B cell (primary cell): ENCODE measurements at regions not wholly inside any gene's neighbourhood (a gene's known extent, or its start where the extent isn't known, plus 50 kb on each side); places are given as distances from the start of the nearest gene placed in this dataset.

Source experiments
- ATAC-seq: fragments of 200-7000 bp; cut with Tn5 transposase; one replicate; pipeline ENCODE4 v1.10.0; 2021; ENCODE audit warnings: low read depth, mild to moderate bottlenecking, moderate number of reproducible peaks, moderate library complexity
- CTCF ChIA-PET: fragments of 350-600 bp; sonication (Branson Sonifier 250); formaldehyde crosslinking; loops from one replicate; lab custom pipeline; 2021; ENCODE audit warnings: antibody characterized with exemption, inconsistent platforms; lab: Charles Lee
- POLR2A ChIA-PET: fragments of 350-600 bp; sonication (Branson Sonifier 250); formaldehyde crosslinking; loops from one replicate; lab custom pipeline; 2021; ENCODE audit warnings: antibody characterized with exemption; lab: Charles Lee
- DNase-seq: peaks from one replicate; pipeline ENCODE4 v3.0.0; 2013
- H2AFZ ChIP-seq: 2 replicates; pipeline ENCODE4 v1.6.1; 2012; ENCODE audit warnings: mild to moderate bottlenecking, low read depth, low read length; ENCODE audit not compliant: insufficient read depth, poor library complexity, severe bottlenecking
- H3K27ac ChIP-seq, 2 donors: 1 replicate in 1 of 2; 2 replicates in 1 of 2; pipeline ENCODE4 v1.5.1; 2012 to 2013; ENCODE audit warnings: low read length in 2 of 2, mild to moderate bottlenecking in 2 of 2, moderate library complexity in 1 of 2
- H3K27me3 ChIP-seq, 4 experiments: fragments of 200-600 bp in 1 of 4; sonication (generic) in 1 of 4; replicated peaks in 1 of 4; 1 replicate in 2 of 4; 2 replicates in 2 of 4; pipeline versions ENCODE4 v1.6.1 to v1.7.0; 2013 to 2016; ENCODE audit warnings: low read length in 3 of 4, mild to moderate bottlenecking in 2 of 4, mixed read lengths in 1 of 4, moderate library complexity in 1 of 4; ENCODE audit not compliant: insufficient read depth in 4 of 4, control insufficient read depth in 3 of 4; ENCODE audit errors: control extremely low read depth in 1 of 4
- H3K36me3 ChIP-seq, 2 experiments: replicated peaks in 1 of 2; 1 replicate in 1 of 2; 2 replicates in 1 of 2; pipeline versions ENCODE4 v1.6.1 to v1.7.1; 2013; ENCODE audit warnings: low read length in 1 of 2; ENCODE audit not compliant: insufficient read depth in 2 of 2, control insufficient read depth in 1 of 2; ENCODE audit errors: control extremely low read depth in 1 of 2, extremely low read depth in 1 of 2
- H3K4me1 ChIP-seq, 2 donors: fragments of 200-600 bp in 1 of 2; sonication (generic) in 1 of 2; 1 replicate in 1 of 2; 2 replicates in 1 of 2; pipeline versions ENCODE4 v1.5.1 to v1.6.1; 2013 to 2017; ENCODE audit warnings: low read length in 2 of 2; ENCODE audit not compliant: control insufficient read depth in 2 of 2, insufficient read depth in 2 of 2
- H3K4me2 ChIP-seq: replicated peaks from 2 replicates; pipeline ENCODE3; 2012; ENCODE audit warnings: mild to moderate bottlenecking, low read depth, low read length; ENCODE audit not compliant: poor library complexity, severe bottlenecking
- H3K4me3 ChIP-seq, 5 experiments: fragments of 200-600 bp in 1 of 5; sonication (generic) in 1 of 5; 1 replicate in 3 of 5; 2 replicates in 2 of 5; pipeline versions ENCODE4 v1.5.1 to v1.7.0; 2011 to 2016; ENCODE audit warnings: low read length in 4 of 5, mild to moderate bottlenecking in 4 of 5, low read depth in 2 of 5, control low read depth in 1 of 5, moderate library complexity in 1 of 5; ENCODE audit not compliant: insufficient read depth in 1 of 5; ENCODE audit errors: control extremely low read depth in 1 of 5, extremely low read depth in 1 of 5
- H3K79me2 ChIP-seq: fragments of 200-600 bp; sonication (generic); one replicate; pipeline ENCODE4 v1.6.0; 2016; ENCODE audit warnings: low read length; ENCODE audit not compliant: control insufficient read depth, insufficient read depth
- H3K9ac ChIP-seq: fragments of 200-600 bp; sonication (generic); 2 replicates; pipeline ENCODE4 v1.6.1; 2017; ENCODE audit warnings: mild to moderate bottlenecking, low read length, moderate library complexity
- H3K9me3 ChIP-seq, 3 donors: one replicate each; pipeline versions ENCODE4 v1.6.1 to v1.7.1; 2013; ENCODE audit warnings: low read length in 2 of 3; ENCODE audit not compliant: control insufficient read depth in 2 of 3, insufficient read depth in 1 of 3; ENCODE audit errors: control extremely low read depth in 1 of 3
- H4K20me1 ChIP-seq: 2 replicates; pipeline ENCODE4 v1.6.0; 2012; ENCODE audit warnings: mild to moderate bottlenecking, low read length; ENCODE audit not compliant: insufficient read depth, control insufficient read depth, poor library complexity, severe bottlenecking
- H3K27ac Mint-ChIP-seq: one replicate; pipeline ENCODE4 v1.8.0; 2021; ENCODE audit warnings: mixed read lengths
- H3K27me3 Mint-ChIP-seq: one replicate; pipeline ENCODE4 v1.8.0; 2021; ENCODE audit warnings: mixed read lengths
- H3K4me1 Mint-ChIP-seq: one replicate; pipeline ENCODE4 v1.8.0; 2021; ENCODE audit warnings: mixed read lengths
- H3K4me3 Mint-ChIP-seq: one replicate; pipeline ENCODE4 v1.8.0; 2021; ENCODE audit warnings: mixed read lengths
- H3K9me3 Mint-ChIP-seq: one replicate; pipeline ENCODE4 v1.8.0; 2022; ENCODE audit warnings: mixed read lengths; ENCODE audit not compliant: insufficient read depth
- EZH2 ChIP-seq: IDR thresholded peaks from 2 replicates; pipeline ENCODE4 v1.6.1; 2012; ENCODE audit warnings: borderline replicate concordance, low read depth, mild to moderate bottlenecking, moderate library complexity, low read length; ENCODE audit not compliant: insufficient read depth, poor library complexity, severe bottlenecking
- WGBS: methylation state at CpG from one replicate; pipeline ENCODE4 v1.1.5; 2013; ENCODE audit warnings: missing lambda C conversion rate; ENCODE audit not compliant: insufficient coverage; 5-methylcytosine and 5-hydroxymethylcytosine counted together
- intact Hi-C: fragments of 100-400 bp; cut with micrococcal nuclease; formaldehyde crosslinking; loops from one replicate; pipeline ENCODE4 v1.10.0; 2022
- TF ChIP-seq, protein P1 (sequence below): fragments of 200-600 bp; IDR thresholded peaks from one replicate; pipeline ENCODE4 v1.8.0; 2022; ENCODE audit warnings: antibody characterized with exemption, mild to moderate bottlenecking

DNA sequence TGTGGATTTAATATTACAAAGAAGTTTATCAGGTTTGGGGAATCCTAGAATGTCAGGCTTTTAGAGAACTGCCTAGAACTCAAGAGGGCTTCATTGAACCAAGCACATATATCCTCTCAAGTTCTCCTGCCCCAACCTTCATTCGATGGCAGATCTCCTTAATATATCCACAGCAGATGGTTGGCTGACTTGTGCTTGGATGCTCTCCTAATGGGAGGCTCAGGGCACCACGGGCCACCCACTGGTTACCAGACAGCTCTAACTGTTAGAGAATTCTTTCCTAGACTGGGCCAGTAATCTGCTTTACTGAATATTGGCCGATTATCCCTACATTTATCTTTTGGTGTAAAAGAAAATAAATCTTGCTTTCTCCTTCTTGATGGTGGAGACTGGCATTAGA lies 87.2 kb upstream of the ATP8B1 start:
- Histone ChIP-seq H2AFZ (no peak overlapping the region), H4K20me1 (no peaks in the 10 kb centered on the region), H3K4me3 (no peak overlapping the region), H3K36me3 (no peaks in the 10 kb centered on the region), H3K9me3 (peaks cover 0 to 16% (median 14%) of the 10 kb centered on the region in 3 donors), H3K27ac (no peak overlapping the region), H3K4me1 (no peaks in the 10 kb centered on the region), H3K27me3 (peaks cover 0 to 3% (median 0%) of the 10 kb centered on the region in 4 experiments), H3K79me2 (no peaks in the 10 kb centered on the region), H3K9ac (no peak overlapping the region), H3K4me2 (no peak overlapping the region)
- TF ChIP-seq, protein P1, sequence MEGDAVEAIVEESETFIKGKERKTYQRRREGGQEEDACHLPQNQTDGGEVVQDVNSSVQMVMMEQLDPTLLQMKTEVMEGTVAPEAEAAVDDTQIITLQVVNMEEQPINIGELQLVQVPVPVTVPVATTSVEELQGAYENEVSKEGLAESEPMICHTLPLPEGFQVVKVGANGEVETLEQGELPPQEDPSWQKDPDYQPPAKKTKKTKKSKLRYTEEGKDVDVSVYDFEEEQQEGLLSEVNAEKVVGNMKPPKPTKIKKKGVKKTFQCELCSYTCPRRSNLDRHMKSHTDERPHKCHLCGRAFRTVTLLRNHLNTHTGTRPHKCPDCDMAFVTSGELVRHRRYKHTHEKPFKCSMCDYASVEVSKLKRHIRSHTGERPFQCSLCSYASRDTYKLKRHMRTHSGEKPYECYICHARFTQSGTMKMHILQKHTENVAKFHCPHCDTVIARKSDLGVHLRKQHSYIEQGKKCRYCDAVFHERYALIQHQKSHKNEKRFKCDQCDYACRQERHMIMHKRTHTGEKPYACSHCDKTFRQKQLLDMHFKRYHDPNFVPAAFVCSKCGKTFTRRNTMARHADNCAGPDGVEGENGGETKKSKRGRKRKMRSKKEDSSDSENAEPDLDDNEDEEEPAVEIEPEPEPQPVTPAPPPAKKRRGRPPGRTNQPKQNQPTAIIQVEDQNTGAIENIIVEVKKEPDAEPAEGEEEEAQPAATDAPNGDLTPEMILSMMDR = no peak
- no peak for TF ChIP-seq EZH2
- intact Hi-C loops = no loop called here
- Mint-ChIP-seq H3K9me3 (peaks cover 6% of the 10 kb centered on the region), H3K4me3 (no peak overlapping the region), H3K27me3 (no peaks in the 10 kb centered on the region), H3K4me1 (peaks cover 2% of the 10 kb centered on the region), H3K27ac (no peak overlapping the region)
- POLR2A ChIA-PET = no interaction called here
- no peak for DNase-seq
- ATAC-seq = no peak
- CTCF ChIA-PET = interaction anchor here (0.8 to 2.9 kb wide), 2 partner anchors 8 to 231 kb away, joined by 3 to 14 read pairs; no protein-coding TSS in a partner anchor
- WGBS = no CpG with 5 or more reads among the region's 3 CpGs

DNA sequence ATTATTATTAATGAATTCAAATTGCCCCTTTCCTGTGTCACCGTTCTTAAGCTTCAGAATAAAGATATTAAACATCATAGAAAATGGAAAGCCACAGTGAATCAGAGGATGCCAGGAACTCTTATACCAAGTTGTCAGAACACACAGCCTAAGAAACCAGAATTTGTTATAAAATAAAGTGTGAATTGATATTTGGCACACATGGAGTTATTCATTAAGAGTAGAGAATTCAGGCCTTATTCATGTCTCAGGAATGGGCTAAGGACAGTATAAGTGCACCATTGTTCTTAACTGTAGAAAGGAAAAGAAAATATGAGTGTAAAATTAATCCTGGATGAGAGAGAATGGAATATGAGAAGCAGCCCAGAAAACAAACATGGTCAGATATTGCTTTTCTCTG lies 86.7 kb upstream of the ATP8B1 start:
- H3K27ac ChIP-seq = no peak overlapping the region
- no CpG with 5 or more reads among the region's 1 CpG for WGBS
- H3K27me3 Mint-ChIP-seq = no peaks in the 10 kb centered on the region
- ATAC-seq = no peak
- peaks cover 0 to 3% (median 0%) of the 10 kb centered on the region in 4 experiments for H3K27me3 ChIP-seq
- H3K9me3 ChIP-seq = peaks cover 0 to 16% (median 14%) of the 10 kb centered on the region in 3 donors
- no peaks in the 10 kb centered on the region for H3K4me1 ChIP-seq
- intact Hi-C loops = loop anchor here (10.0 kb wide), 1 partner anchor 605 kb away; no protein-coding TSS in a partner anchor
- H3K4me3 Mint-ChIP-seq = no peak overlapping the region
- H3K36me3 ChIP-seq = no peaks in the 10 kb centered on the region
- H3K9me3 Mint-ChIP-seq = peaks cover 6% of the 10 kb centered on the region
- no peak overlapping the region for H3K4me3 ChIP-seq
- no peak overlapping the region for H2AFZ ChIP-seq
- POLR2A ChIA-PET = no interaction called here
- no peak overlapping the region for H3K27ac Mint-ChIP-seq
- no peak for DNase-seq
- TF ChIP-seq EZH2 = no peak
- TF ChIP-seq, protein P1 = no peak
- no peaks in the 10 kb centered on the region for H3K79me2 ChIP-seq
- CTCF ChIA-PET = interaction anchor here (2.9 kb wide), 1 partner anchor 7 kb away, joined by 14 read pairs; no protein-coding TSS in a partner anchor
- no peak overlapping the region for H3K9ac ChIP-seq
- no peaks in the 10 kb centered on the region for H4K20me1 ChIP-seq
- H3K4me2 ChIP-seq = no peak overlapping the region
- peaks cover 2% of the 10 kb centered on the region for H3K4me1 Mint-ChIP-seq
